ENCODE measurements at regions not wholly inside any gene's neighbourhood (a gene's known extent, or its start where the extent isn't known, plus 50 kb on each side); places are given as distances from the start of the nearest gene placed in this dataset.

DNA sequence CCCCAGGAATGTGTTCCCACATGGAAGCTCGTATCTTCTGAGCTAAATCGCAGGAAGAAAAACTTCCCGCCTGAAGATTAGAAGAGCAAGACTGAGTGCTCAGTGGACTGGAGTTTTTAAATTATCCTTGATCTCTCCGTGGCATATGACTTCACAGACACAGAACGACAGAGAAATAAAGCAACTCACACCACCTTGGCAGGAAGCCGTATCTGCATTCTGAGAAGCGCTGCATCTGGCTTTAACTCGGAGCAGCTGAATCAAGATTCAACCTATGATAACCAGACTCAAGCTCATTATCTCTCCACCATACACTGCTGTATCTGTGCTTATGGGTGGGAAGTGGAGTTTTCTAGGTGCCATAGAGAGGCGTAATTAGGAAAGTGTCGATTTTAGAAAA is 1482.7 kb downstream of the AACS start:
- TF ChIP-seq, protein P1, sequence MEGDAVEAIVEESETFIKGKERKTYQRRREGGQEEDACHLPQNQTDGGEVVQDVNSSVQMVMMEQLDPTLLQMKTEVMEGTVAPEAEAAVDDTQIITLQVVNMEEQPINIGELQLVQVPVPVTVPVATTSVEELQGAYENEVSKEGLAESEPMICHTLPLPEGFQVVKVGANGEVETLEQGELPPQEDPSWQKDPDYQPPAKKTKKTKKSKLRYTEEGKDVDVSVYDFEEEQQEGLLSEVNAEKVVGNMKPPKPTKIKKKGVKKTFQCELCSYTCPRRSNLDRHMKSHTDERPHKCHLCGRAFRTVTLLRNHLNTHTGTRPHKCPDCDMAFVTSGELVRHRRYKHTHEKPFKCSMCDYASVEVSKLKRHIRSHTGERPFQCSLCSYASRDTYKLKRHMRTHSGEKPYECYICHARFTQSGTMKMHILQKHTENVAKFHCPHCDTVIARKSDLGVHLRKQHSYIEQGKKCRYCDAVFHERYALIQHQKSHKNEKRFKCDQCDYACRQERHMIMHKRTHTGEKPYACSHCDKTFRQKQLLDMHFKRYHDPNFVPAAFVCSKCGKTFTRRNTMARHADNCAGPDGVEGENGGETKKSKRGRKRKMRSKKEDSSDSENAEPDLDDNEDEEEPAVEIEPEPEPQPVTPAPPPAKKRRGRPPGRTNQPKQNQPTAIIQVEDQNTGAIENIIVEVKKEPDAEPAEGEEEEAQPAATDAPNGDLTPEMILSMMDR (conservative IDR thresholded peaks at IDR 0.05; ENCODE audit: low read length) = no peak
- no peak for TF ChIP-seq EZH2phosphoT487 (IDR thresholded peaks at IDR 0.05; ENCODE audit: borderline replicate concordance, low read depth, low read length)
